Endodermal cell (in vitro differentiated cells): ENCODE measurements at regions not wholly inside any gene's neighbourhood (a gene's known extent, or its start where the extent isn't known, plus 50 kb on each side); places are given as distances from the start of the nearest gene placed in this dataset.

Experiments used
- DNase-seq: peaks from one replicate; pipeline ENCODE4 v3.0.0-alpha.2; 2017
- H3K27ac ChIP-seq: 2 replicates; pipeline ENCODE4 v1.5.1; 2013; ENCODE audit warnings: mild to moderate bottlenecking, low read depth, low read length, moderate library complexity
- H3K27me3 ChIP-seq: 2 replicates; pipeline ENCODE4 v1.6.1; 2013; ENCODE audit warnings: mild to moderate bottlenecking, low read length, moderate library complexity; ENCODE audit not compliant: insufficient read depth, control insufficient read depth, poor library complexity, severe bottlenecking
- H3K36me3 ChIP-seq: 2 replicates; pipeline ENCODE4 v1.7.0; 2013; ENCODE audit warnings: mild to moderate bottlenecking, low read length, moderate library complexity; ENCODE audit not compliant: control insufficient read depth, insufficient read depth
- H3K4me1 ChIP-seq: one replicate; pipeline ENCODE4 v1.7.0; 2013; ENCODE audit warnings: low read length; ENCODE audit not compliant: control insufficient read depth, insufficient read depth
- H3K4me3 ChIP-seq: 2 replicates; pipeline ENCODE4 v1.5.1; 2013; ENCODE audit warnings: mild to moderate bottlenecking, low read length, moderate library complexity
- H3K9ac ChIP-seq: 2 replicates; pipeline ENCODE4 v1.6.1; 2013; ENCODE audit warnings: mild to moderate bottlenecking, low read length, moderate library complexity; ENCODE audit not compliant: poor library complexity, severe bottlenecking; ENCODE audit errors: extremely low read depth
- H3K9me3 ChIP-seq: 2 replicates; pipeline ENCODE4 v1.6.1; 2013; ENCODE audit warnings: mild to moderate bottlenecking, low read length, moderate library complexity; ENCODE audit not compliant: control insufficient read depth
- H3K27ac Mint-ChIP-seq: 2 replicates; pipeline ENCODE4 v1.8.0; 2020; ENCODE audit warnings: mixed read lengths
- H3K27me3 Mint-ChIP-seq: 2 replicates; pipeline ENCODE4 v1.8.0; 2021; ENCODE audit warnings: mild to moderate bottlenecking, mixed read lengths; ENCODE audit not compliant: insufficient read depth
- H3K36me3 Mint-ChIP-seq: 2 replicates; pipeline ENCODE4 v1.8.0; 2020; ENCODE audit warnings: low read depth, mixed read lengths
- H3K4me1 Mint-ChIP-seq: 2 replicates; pipeline ENCODE4 v1.8.0; 2020; ENCODE audit warnings: mixed read lengths
- H3K4me3 Mint-ChIP-seq: 2 replicates; pipeline ENCODE4 v1.8.0; 2020; ENCODE audit warnings: mild to moderate bottlenecking, moderate library complexity, mixed read lengths
- H3K9me3 Mint-ChIP-seq: 2 replicates; pipeline ENCODE4 v1.8.0; 2020; ENCODE audit warnings: mild to moderate bottlenecking, mixed read lengths
- WGBS, 2 experiments: methylation state at CpG; one replicate each; pipeline versions ENCODE4 v1.1.5 to v1.1.7; 2013; ENCODE audit warnings: missing lambda C conversion rate in 2 of 2, mixed read lengths in 1 of 2; ENCODE audit not compliant: insufficient coverage in 1 of 2, insufficient read length in 1 of 2; 5-methylcytosine and 5-hydroxymethylcytosine counted together
- TF ChIP-seq, protein P1 (sequence below): fragments of 200-600 bp; sonication (generic); conservative IDR thresholded peaks from 2 replicates; pipeline ENCODE4 v1.5.0; 2021; ENCODE audit warnings: antibody characterized with exemption, mild to moderate bottlenecking

DNA sequence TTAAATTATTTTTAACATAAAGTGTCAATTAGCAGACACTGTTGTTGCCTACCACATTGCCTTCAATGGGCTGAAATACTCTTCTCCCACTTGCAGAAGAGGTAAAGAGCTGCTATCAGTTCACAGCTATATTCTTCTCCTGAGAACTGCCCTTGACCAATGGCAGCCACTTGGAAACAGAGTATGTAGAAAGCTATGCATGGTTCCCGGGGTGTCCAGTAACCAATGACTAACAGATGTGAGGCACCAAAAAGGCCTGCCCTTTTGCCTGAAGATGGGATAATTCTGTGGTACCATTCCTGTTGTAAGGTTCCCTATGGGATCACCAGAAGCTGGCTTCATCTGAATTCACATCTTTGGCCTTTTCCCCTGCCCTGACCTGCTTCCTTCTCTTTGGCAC, 181.4 kb upstream of the MAP3K1 start:
- WGBS, 2 experiments = 94 to 100% methylated on average over 1 of the region's 1 CpG
- Histone ChIP-seq H3K9ac (no peak overlapping the region), H3K27me3 (no peaks in the 10 kb centered on the region), H3K36me3 (no peaks in the 10 kb centered on the region), H3K4me3 (no peak overlapping the region), H3K9me3 (peaks cover 40% of the 10 kb centered on the region), H3K27ac (no peak overlapping the region), H3K4me1 (peaks cover 10% of the 10 kb centered on the region)
- no peaks in the 10 kb centered on the region for H3K27me3 Mint-ChIP-seq
- H3K36me3 Mint-ChIP-seq = peaks cover 7% of the 10 kb centered on the region
- no peak overlapping the region for H3K27ac Mint-ChIP-seq
- H3K4me1 Mint-ChIP-seq = peaks cover 58% of the 10 kb centered on the region
- DNase-seq = no peak
- H3K9me3 Mint-ChIP-seq = peaks cover 23% of the 10 kb centered on the region
- H3K4me3 Mint-ChIP-seq = no peak overlapping the region
- TF ChIP-seq, protein P1, sequence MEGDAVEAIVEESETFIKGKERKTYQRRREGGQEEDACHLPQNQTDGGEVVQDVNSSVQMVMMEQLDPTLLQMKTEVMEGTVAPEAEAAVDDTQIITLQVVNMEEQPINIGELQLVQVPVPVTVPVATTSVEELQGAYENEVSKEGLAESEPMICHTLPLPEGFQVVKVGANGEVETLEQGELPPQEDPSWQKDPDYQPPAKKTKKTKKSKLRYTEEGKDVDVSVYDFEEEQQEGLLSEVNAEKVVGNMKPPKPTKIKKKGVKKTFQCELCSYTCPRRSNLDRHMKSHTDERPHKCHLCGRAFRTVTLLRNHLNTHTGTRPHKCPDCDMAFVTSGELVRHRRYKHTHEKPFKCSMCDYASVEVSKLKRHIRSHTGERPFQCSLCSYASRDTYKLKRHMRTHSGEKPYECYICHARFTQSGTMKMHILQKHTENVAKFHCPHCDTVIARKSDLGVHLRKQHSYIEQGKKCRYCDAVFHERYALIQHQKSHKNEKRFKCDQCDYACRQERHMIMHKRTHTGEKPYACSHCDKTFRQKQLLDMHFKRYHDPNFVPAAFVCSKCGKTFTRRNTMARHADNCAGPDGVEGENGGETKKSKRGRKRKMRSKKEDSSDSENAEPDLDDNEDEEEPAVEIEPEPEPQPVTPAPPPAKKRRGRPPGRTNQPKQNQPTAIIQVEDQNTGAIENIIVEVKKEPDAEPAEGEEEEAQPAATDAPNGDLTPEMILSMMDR = no peak

- no peak overlapping the region for H3K27ac ChIP-seq
- peaks cover 3% of the 10 kb centered on the region for H3K4me1 ChIP-seq
- WGBS, 2 experiments = 100% methylated on average over 1 of the region's 1 CpG; no CpG with 5 or more reads in 1 of the 2 experiments
- H3K4me3 ChIP-seq = no peak overlapping the region
- TF ChIP-seq, protein P1 = no peak
- no peaks in the 10 kb centered on the region for H3K27me3 ChIP-seq
- no peak overlapping the region for H3K27ac Mint-ChIP-seq
- H3K4me1 Mint-ChIP-seq = peaks cover 48% of the 10 kb centered on the region
- H3K9me3 ChIP-seq = peaks cover 50% of the 10 kb centered on the region
- no peak overlapping the region for H3K4me3 Mint-ChIP-seq
- peaks cover 33% of the 10 kb centered on the region for H3K9me3 Mint-ChIP-seq
- H3K9ac ChIP-seq = no peak overlapping the region
- H3K36me3 Mint-ChIP-seq = peaks cover 7% of the 10 kb centered on the region
- DNase-seq = no peak
- no peaks in the 10 kb centered on the region for H3K27me3 Mint-ChIP-seq
- H3K36me3 ChIP-seq = no peaks in the 10 kb centered on the region
Observed at GRCh38 chr5:56632939-56633338, 182.4 kb upstream of the MAP3K1 start.

GRCh38 chr5:56632199-56632598, 183.2 kb upstream of the MAP3K1 start:
- Mint-ChIP-seq H3K27me3 (no peaks in the 10 kb centered on the region), H3K9me3 (peaks cover 40% of the 10 kb centered on the region), H3K27ac (no peak overlapping the region), H3K36me3 (peaks cover 8% of the 10 kb centered on the region), H3K4me1 (peaks cover 40% of the 10 kb centered on the region), H3K4me3 (no peak overlapping the region)
- WGBS, 2 experiments = 20 to 73% methylated on average over 1 to 2 of the region's 2 CpGs
- no peak overlapping the region for H3K9ac ChIP-seq
- H3K36me3 ChIP-seq = no peaks in the 10 kb centered on the region
- H3K9me3 ChIP-seq = peaks cover 57% of the 10 kb centered on the region
- H3K27me3 ChIP-seq = no peaks in the 10 kb centered on the region
- H3K4me1 ChIP-seq = no peaks in the 10 kb centered on the region
- TF ChIP-seq, protein P1 = no peak
- no peak for DNase-seq
- no peak overlapping the region for H3K4me3 ChIP-seq
- no peak overlapping the region for H3K27ac ChIP-seq
